Hepatocyte (in vitro differentiated cells): ENCODE measurements at regions not wholly inside any gene's neighbourhood (a gene's known extent, or its start where the extent isn't known, plus 50 kb on each side); places are given as distances from the start of the nearest gene placed in this dataset.

Experiments used
- DNase-seq: peaks from one replicate; pipeline ENCODE4 v3.0.0-alpha.2; 2016; ENCODE audit warnings: low spot score
- H2AFZ ChIP-seq: fragments of 200-600 bp; sonication (generic); 2 replicates; pipeline ENCODE4 v1.6.0; 2016; ENCODE audit warnings: antibody characterized with exemption, mild to moderate bottlenecking
- H3K27ac ChIP-seq: fragments of 200-600 bp; sonication (generic); 2 replicates; pipeline ENCODE4 v1.5.1; 2016; ENCODE audit warnings: mild to moderate bottlenecking
- H3K27me3 ChIP-seq: fragments of 200-600 bp; sonication (generic); 2 replicates; pipeline ENCODE4 v1.6.1; 2016
- H3K36me3 ChIP-seq: fragments of 200-600 bp; sonication (generic); replicated peaks from 2 replicates; pipeline ENCODE4 v1.5.1; 2016; ENCODE audit warnings: low read depth; ENCODE audit not compliant: insufficient read depth
- H3K4me1 ChIP-seq: fragments of 200-600 bp; sonication (generic); 2 replicates; pipeline ENCODE4 v1.5.1; 2016; ENCODE audit warnings: mild to moderate bottlenecking, moderate library complexity; ENCODE audit not compliant: insufficient read depth
- H3K4me2 ChIP-seq: fragments of 200-600 bp; sonication (generic); 2 replicates; pipeline ENCODE4 v1.6.0; 2016
- H3K4me3 ChIP-seq: fragments of 200-600 bp; sonication (generic); 2 replicates; pipeline ENCODE4 v1.5.1; 2016; ENCODE audit warnings: mild to moderate bottlenecking
- H3K79me2 ChIP-seq: fragments of 200-600 bp; sonication (generic); 2 replicates; pipeline ENCODE4 v1.6.0; 2017; ENCODE audit warnings: mild to moderate bottlenecking
- H3K9me2 ChIP-seq: fragments of 200-600 bp; sonication (generic); replicated peaks from 2 replicates; pipeline ENCODE4 v1.6.0; 2017; ENCODE audit warnings: mild to moderate bottlenecking; ENCODE audit not compliant: insufficient read depth
- H3K9me3 ChIP-seq: fragments of 200-600 bp; sonication (generic); 2 replicates; pipeline ENCODE4 v1.5.1; 2016; ENCODE audit warnings: low read depth, mild to moderate bottlenecking
- H4K20me1 ChIP-seq: fragments of 200-600 bp; sonication (generic); 2 replicates; pipeline ENCODE4 v1.6.0; 2016; ENCODE audit warnings: mild to moderate bottlenecking; ENCODE audit not compliant: insufficient read depth, poor library complexity, severe bottlenecking
- CTCF ChIP-seq: fragments of 200-600 bp; sonication (generic); IDR thresholded peaks from 2 replicates; pipeline ENCODE4 v1.5.1; 2016; ENCODE audit warnings: antibody characterized with exemption, mild to moderate bottlenecking; ENCODE audit not compliant: poor library complexity
- EZH2 ChIP-seq: fragments of 200-600 bp; sonication (generic); IDR thresholded peaks from 2 replicates; pipeline ENCODE4 v1.6.1; 2016; ENCODE audit warnings: antibody characterized with exemption, mild to moderate bottlenecking, borderline replicate concordance
- EZH2phosphoT487 ChIP-seq: fragments of 200-600 bp; sonication (generic); IDR thresholded peaks from one replicate; pipeline ENCODE4 v1.6.1; 2018; ENCODE audit warnings: antibody characterized with exemption, mild to moderate bottlenecking, low read depth, moderate library complexity; ENCODE audit not compliant: unreplicated experiment, severe bottlenecking
- WGBS: methylation state at CpG from one replicate; pipeline ENCODE4 v1.1.6; 2016; ENCODE audit warnings: low lambda C conversion rate; ENCODE audit errors: missing lambda C conversion rate; 5-methylcytosine and 5-hydroxymethylcytosine counted together

GRCh38 chr15:87781959-87782625, 474.4 kb downstream of the NTRK3 start:
- Histone ChIP-seq H3K9me2 (no peaks in the 10 kb centered on the region), H4K20me1 (no peaks in the 10 kb centered on the region), H3K4me3 (no peak overlapping the region), H3K9me3 (no peaks in the 10 kb centered on the region), H3K27me3 (no peaks in the 10 kb centered on the region), H3K79me2 (no peaks in the 10 kb centered on the region), H3K4me1 (no peaks in the 10 kb centered on the region), H2AFZ (no peak overlapping the region), H3K36me3 (no peaks in the 10 kb centered on the region), H3K4me2 (no peak overlapping the region), H3K27ac (no peak overlapping the region)
- DNase-seq: no peak
- 77% methylated on average over 5 of the region's 5 CpGs for WGBS
- TF ChIP-seq EZH2: no peak
- TF ChIP-seq EZH2phosphoT487: no peak
- no peak for TF ChIP-seq CTCF

- no peaks in the 10 kb centered on the region for H3K36me3 ChIP-seq
- H4K20me1 ChIP-seq: no peaks in the 10 kb centered on the region
- no peaks in the 10 kb centered on the region for H3K9me3 ChIP-seq
- H2AFZ ChIP-seq: no peak overlapping the region
- TF ChIP-seq CTCF (no peak), EZH2 (no peak), EZH2phosphoT487 (no peak)
- H3K27ac ChIP-seq: no peak overlapping the region
- H3K9me2 ChIP-seq: no peaks in the 10 kb centered on the region
- H3K4me1 ChIP-seq: no peaks in the 10 kb centered on the region
- no peak overlapping the region for H3K4me2 ChIP-seq
- H3K27me3 ChIP-seq: no peaks in the 10 kb centered on the region
- no peak overlapping the region for H3K4me3 ChIP-seq
- H3K79me2 ChIP-seq: no peaks in the 10 kb centered on the region
- 94% methylated on average over 5 of the region's 5 CpGs for WGBS
- DNase-seq: no peak
Measured at GRCh38 chr15:87779746-87780145, 476.8 kb downstream of the NTRK3 start.

DNA sequence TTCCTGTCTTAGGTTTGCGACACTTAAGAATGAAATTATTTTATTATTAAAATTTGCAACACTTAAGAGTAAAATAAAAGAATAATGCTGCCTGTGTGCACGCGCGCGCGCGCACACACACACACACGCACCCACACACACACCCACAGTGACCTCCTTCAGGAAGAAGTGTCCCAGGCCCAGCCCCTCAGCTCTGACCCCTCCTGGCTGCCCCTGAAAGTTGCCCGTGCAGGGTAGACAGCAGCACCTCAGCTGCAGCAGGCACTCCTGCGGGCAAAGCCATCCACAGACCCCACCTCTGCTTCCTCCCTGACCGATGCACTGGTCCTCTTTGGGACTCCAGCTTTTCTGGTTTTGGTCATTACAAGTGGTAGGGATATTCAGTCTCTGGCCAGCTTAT, 478.2 kb downstream of the NTRK3 start:
- H3K27me3 ChIP-seq: no peaks in the 10 kb centered on the region
- no peak for TF ChIP-seq EZH2phosphoT487
- TF ChIP-seq CTCF: no peak
- no peak for TF ChIP-seq EZH2
- no peak for DNase-seq
- WGBS: 90% methylated on average over 11 of the region's 11 CpGs
- no peaks in the 10 kb centered on the region for H4K20me1 ChIP-seq
- no peaks in the 10 kb centered on the region for H3K9me3 ChIP-seq
- no peaks in the 10 kb centered on the region for H3K79me2 ChIP-seq
- no peak overlapping the region for H3K4me3 ChIP-seq
- no peaks in the 10 kb centered on the region for H3K4me1 ChIP-seq
- H3K9me2 ChIP-seq: no peaks in the 10 kb centered on the region
- H3K27ac ChIP-seq: no peak overlapping the region
- H3K36me3 ChIP-seq: no peaks in the 10 kb centered on the region
- no peak overlapping the region for H3K4me2 ChIP-seq
- H2AFZ ChIP-seq: no peak overlapping the region
